ENCODE measurements at regions not wholly inside any gene's neighbourhood (a gene's known extent, or its start where the extent isn't known, plus 50 kb on each side); places are given as distances from the start of the nearest gene placed in this dataset.
A peak's percentile ranks its signal among the peaks of the same experiment; 100 is the strongest.
"Not testable (repeated sequence)": the region's sequence is repeated elsewhere in the genome, so short reads cannot be mapped to it uniquely, and the experiment has no call there.

DNA sequence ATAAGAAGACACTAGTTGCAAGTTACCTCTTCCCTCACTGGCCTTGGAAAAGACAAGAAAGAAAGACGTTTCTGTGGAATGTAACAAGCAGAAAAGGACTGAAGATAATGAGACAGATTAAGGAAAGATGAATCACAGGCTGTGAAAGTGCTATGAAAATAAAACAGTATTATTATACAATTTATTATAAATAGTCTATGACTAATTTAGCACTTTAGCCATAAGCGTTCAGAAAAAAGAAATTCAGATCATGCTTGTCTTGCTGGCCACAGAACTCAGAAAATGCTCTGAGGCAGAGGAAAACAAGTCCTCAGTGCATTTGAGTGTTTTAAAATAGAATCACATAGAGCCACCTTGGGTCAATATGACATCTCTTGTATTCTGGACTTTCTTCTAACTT lies 174.8 kb upstream of the NBPF9 start:
- ATAC-seq; H3K36me3 Mint-ChIP-seq; H3K27me3 Mint-ChIP-seq; H3K9me3 Mint-ChIP-seq; DNase-seq (ENCODE audit: low spot score); H3K27ac Mint-ChIP-seq; H3K4me3 Mint-ChIP-seq; H3K4me1 Mint-ChIP-seq (ENCODE audit: low read depth in 2 of 2): not testable (repeated sequence)

DNA sequence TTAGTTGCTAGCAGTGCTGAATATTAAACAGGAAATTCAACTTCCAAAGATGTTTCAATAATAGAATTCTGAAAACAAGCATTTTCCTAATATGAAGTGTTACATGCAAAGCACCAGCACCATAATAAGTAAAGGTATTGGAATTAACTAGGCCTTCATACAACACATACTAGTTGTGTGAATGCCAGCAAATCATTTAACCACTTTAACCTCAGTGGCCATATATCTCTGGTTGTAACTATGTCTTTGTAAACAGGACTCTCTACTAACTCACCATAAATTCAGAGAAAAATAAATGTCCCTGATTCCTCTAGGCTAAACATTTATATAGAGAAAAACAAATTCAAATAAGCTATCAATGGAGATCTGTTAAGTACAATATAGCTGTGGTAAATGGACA lies 175.7 kb upstream of the NBPF9 start:
- H3K36me3 Mint-ChIP-seq; H3K27me3 Mint-ChIP-seq; H3K27ac Mint-ChIP-seq; H3K4me3 Mint-ChIP-seq; H3K4me1 Mint-ChIP-seq (ENCODE audit: low read depth in 2 of 2); H3K9me3 Mint-ChIP-seq; ATAC-seq; DNase-seq (ENCODE audit: low spot score): not testable (repeated sequence)

DNA sequence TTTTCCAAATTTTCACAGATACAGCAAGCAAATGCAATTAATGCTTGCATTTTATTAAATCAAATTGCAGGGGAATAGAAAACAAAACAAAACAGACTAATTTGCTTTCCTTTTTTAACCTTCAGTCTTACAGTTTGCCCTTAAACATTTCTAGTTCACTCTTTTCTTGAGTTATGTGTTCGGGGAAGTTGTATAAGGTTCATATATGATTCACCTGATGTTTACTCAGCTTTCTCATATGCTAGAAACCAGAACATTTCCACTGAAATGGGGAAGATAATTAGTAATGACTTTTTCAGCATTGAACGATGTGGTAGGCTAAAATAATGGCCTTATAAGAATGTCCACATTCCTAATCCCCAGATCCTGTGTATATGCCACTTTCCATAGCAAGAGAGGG lies 176.2 kb upstream of the NBPF9 start:
- DNase-seq (ENCODE audit: low spot score); H3K9me3 Mint-ChIP-seq; H3K27ac Mint-ChIP-seq; ATAC-seq; H3K4me3 Mint-ChIP-seq; H3K27me3 Mint-ChIP-seq; H3K4me1 Mint-ChIP-seq (ENCODE audit: low read depth in 2 of 2); H3K36me3 Mint-ChIP-seq: not testable (repeated sequence)

DNA sequence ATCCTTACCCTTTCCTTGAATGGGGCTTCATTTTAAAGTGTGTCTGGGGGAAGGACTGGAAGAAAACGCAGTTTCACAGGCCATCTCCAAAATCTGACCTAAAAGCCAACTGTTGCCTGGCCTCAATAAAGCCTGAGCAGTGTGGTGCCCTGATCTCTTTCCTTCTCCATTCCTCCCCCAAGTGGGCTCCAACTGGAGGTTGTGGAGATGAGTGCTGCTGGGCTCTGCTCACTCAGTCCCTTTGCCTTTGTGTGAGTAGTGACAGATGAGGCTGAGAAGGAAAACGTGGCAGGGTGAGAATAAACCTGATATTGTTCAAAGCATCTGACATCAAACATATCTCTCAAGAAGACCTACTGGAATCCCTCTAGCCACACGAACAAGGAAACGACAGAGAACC lies 181.4 kb upstream of the NBPF9 start:
- H3K4me1 Mint-ChIP-seq (ENCODE audit: low read depth in 2 of 2); H3K27me3 Mint-ChIP-seq; H3K36me3 Mint-ChIP-seq; H3K27ac Mint-ChIP-seq; H3K9me3 Mint-ChIP-seq; DNase-seq (ENCODE audit: low spot score); H3K4me3 Mint-ChIP-seq; ATAC-seq: not testable (repeated sequence)

DNA sequence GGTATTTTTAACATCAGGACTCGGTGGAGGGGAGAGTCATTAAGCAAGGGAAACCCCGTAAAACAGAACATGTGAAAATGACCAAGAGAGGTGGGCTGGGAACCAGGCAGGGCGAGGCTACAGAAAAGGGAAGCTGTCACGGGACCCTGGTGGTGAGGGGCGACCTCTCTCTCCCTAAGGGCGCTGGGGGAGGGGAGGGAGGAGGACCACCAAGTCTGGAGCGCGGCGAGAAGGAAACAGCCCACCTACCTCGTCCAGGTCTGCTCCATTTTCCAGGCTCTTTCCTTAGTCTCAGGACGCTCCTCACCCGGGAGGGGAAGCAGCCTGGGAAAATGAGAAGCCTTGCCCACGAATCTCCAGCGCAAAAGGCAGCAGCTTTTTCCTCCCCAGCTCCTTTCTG lies 181.9 kb upstream of the NBPF9 start:
- H3K36me3 Mint-ChIP-seq; DNase-seq (ENCODE audit: low spot score); H3K4me1 Mint-ChIP-seq (ENCODE audit: low read depth in 2 of 2); H3K27ac Mint-ChIP-seq; H3K27me3 Mint-ChIP-seq; ATAC-seq; H3K9me3 Mint-ChIP-seq; H3K4me3 Mint-ChIP-seq: not testable (repeated sequence)

DNA sequence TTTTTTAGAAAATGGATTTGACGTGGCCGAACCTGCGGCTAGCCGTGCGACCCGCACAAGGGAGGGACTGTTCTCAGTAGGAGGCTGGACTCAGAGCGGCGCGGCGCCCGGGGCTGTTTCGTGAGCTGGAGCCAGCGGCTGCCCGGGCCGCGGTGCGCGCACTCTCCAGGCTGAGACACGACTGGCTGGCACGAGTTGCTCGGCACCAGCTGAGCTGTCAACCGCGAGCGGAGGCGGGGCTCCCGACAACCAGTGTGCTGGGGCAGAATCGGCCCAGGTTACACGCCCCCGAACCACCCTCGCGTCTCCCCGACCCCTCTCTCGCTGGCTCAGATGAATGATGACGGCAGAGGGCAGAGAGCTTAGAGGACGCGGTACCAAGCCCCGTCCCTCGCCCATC lies 182.3 kb upstream of the NBPF9 start:
- peak; percentile 37 for DNase-seq (ENCODE audit: low spot score)
- not testable (repeated sequence) for H3K27me3 Mint-ChIP-seq; H3K4me1 Mint-ChIP-seq (ENCODE audit: low read depth in 2 of 2); H3K9me3 Mint-ChIP-seq; H3K27ac Mint-ChIP-seq; H3K36me3 Mint-ChIP-seq
- peak; percentile 90 to 92 for ATAC-seq
- peak overlapping the region; percentile 76 for H3K4me3 Mint-ChIP-seq

DNA sequence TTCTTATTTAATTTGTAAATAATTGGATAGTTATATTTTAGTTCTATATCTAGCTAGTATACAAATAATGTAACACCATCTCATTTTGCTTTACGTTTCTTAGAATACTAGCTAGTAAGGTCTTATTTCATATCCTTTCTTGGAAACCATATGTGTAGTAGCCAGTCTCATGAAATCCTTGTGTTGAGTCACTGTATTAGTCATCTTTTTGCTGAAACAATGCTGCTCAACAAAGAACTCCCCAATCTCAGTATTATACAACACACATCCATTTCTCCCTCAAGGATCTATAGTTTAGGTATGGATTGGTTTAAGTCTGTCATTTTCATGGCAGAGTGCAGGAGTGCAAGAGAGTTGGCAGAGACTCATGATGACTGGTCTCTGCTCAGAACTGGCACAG lies 185.2 kb upstream of the NBPF9 start:
- ATAC-seq = peak; percentile 62 to 73

DNA sequence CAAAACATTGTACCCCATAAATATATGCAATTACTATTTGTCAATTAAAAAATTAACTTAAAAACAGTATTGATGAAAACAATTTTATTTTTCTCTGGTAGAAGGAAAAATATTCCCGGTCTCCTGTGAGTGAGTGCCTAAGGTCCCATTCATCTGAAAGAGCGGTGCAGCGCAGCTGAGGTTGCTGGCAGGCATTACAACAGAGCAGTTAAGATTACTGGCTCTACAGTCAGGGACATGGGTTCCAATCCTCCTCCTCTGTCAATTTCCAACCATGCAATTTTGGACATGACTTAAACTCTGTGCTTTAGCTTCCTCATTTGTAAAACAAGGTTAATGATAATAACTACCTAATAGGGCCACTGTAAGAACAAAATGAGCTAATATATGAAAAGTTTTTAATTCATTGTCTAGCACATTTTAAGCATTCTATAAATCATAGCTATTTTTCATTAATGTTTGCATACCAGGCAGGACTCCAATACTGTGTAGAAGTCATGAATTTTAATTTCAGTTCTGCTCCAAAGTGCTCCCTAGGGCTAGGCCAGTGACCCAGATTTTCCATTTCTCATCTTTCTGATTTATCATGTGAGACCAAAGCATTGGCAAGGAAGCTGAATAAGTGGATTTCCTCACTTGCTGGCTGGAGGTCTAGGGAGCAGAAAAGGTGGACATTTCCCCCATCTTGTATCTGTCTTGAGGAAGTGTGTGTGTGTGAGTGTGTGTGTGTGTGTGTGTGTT lies 174.2 kb upstream of the NBPF19 start:
- DNase-seq (ENCODE audit: low spot score); H3K36me3 Mint-ChIP-seq; H3K4me1 Mint-ChIP-seq (ENCODE audit: low read depth in 2 of 2); H3K27me3 Mint-ChIP-seq; H3K4me3 Mint-ChIP-seq; H3K9me3 Mint-ChIP-seq; H3K27ac Mint-ChIP-seq; ATAC-seq: not testable (repeated sequence)

More for the DNA sequence above, 185.2 kb upstream of the NBPF9 start:
- not testable (repeated sequence) for H3K4me1 Mint-ChIP-seq (ENCODE audit: low read depth in 2 of 2); H3K9me3 Mint-ChIP-seq; H3K27me3 Mint-ChIP-seq; H3K27ac Mint-ChIP-seq; H3K36me3 Mint-ChIP-seq; H3K4me3 Mint-ChIP-seq; DNase-seq (ENCODE audit: low spot score)

DNA sequence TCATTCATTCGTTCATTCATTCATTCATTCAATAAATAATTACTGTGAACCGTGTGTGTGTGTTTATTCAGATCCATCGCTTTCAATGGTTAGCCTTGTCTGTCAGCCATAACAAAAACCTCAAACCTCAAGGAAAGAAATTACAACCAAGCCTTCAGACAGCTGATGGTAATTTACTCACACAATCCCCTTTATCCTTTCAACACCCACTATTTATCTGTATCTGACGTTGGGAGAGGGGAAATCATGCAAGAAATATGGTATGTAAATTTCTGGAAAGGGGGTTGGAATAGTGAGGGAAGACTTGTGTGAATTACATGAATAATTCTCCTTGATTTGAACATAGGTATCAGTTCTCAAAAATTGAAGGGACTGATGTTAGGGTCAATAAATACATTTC lies 173.6 kb upstream of the NBPF19 start:
- H3K27ac Mint-ChIP-seq; H3K4me3 Mint-ChIP-seq; H3K27me3 Mint-ChIP-seq; DNase-seq (ENCODE audit: low spot score); H3K4me1 Mint-ChIP-seq (ENCODE audit: low read depth in 2 of 2); ATAC-seq; H3K9me3 Mint-ChIP-seq; H3K36me3 Mint-ChIP-seq: not testable (repeated sequence)

DNA sequence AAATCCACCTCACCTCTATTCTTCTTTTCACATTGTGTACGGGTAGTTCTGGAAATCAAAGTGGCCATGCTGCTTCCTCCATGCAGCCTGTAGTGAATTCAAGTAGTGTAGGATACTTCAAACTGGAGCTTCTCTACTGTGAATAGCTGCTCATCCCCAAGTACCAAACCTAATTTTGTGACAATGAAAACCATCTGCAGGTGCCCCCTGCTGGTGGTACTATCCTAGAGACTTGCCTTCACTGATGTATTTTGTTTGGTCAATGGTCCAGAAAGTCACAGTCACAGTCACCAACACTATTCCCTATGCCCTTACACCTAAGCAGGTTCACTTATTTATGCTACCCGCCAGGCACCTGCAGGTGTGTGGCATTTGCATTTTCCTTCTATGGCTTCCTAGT lies 170.0 kb upstream of the NBPF19 start:
- not testable (repeated sequence) for H3K9me3 Mint-ChIP-seq; DNase-seq (ENCODE audit: low spot score); H3K4me3 Mint-ChIP-seq; H3K27me3 Mint-ChIP-seq; H3K27ac Mint-ChIP-seq; H3K4me1 Mint-ChIP-seq (ENCODE audit: low read depth in 2 of 2); H3K36me3 Mint-ChIP-seq
- peak in 1 of 2 donors; percentile 24 for ATAC-seq

DNA sequence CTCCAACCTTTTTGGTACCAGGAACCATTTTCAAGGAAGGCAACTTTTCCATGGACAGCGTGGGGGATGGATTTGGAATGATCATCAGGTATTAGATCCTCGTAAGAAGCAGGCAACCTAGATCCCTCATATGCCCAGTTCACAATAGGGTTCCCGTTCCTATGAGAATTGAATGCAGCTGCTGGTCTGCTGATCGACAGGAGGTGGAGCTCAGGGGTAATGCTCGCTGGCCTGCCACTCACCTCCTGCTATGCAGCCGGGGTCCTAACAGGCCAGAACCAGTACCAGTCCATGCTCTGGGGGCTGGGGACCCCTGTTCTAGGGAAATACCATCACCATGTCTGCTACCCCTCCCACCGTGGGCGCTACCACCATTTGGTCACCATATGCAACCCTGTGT lies 167.2 kb upstream of the NBPF19 start:
- not testable (repeated sequence) for H3K4me1 Mint-ChIP-seq (ENCODE audit: low read depth in 2 of 2); H3K27me3 Mint-ChIP-seq; DNase-seq (ENCODE audit: low spot score); H3K36me3 Mint-ChIP-seq; H3K27ac Mint-ChIP-seq; H3K9me3 Mint-ChIP-seq; ATAC-seq; H3K4me3 Mint-ChIP-seq

DNA sequence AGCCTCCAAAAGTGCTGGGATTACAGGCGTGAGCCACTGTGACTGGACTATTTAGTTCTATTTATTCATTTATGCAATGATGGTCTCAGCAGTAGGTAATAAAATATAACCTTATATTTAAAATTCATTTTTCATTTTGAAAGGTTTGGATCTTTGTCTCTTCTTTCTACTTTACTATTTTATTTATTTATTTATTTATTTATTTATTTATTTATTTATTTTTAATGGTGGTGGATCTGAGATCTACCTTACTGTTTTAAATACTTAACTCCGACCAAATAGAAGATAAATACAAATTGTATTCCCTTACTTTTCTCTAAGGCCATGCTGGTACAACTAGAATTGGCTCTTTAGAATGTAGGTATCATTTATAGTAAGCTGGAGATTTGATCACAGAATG lies 159.9 kb upstream of the NBPF19 start:
- not testable (repeated sequence) for H3K27ac Mint-ChIP-seq; ATAC-seq; H3K27me3 Mint-ChIP-seq; DNase-seq (ENCODE audit: low spot score); H3K36me3 Mint-ChIP-seq; H3K4me1 Mint-ChIP-seq (ENCODE audit: low read depth in 2 of 2); H3K9me3 Mint-ChIP-seq; H3K4me3 Mint-ChIP-seq

DNA sequence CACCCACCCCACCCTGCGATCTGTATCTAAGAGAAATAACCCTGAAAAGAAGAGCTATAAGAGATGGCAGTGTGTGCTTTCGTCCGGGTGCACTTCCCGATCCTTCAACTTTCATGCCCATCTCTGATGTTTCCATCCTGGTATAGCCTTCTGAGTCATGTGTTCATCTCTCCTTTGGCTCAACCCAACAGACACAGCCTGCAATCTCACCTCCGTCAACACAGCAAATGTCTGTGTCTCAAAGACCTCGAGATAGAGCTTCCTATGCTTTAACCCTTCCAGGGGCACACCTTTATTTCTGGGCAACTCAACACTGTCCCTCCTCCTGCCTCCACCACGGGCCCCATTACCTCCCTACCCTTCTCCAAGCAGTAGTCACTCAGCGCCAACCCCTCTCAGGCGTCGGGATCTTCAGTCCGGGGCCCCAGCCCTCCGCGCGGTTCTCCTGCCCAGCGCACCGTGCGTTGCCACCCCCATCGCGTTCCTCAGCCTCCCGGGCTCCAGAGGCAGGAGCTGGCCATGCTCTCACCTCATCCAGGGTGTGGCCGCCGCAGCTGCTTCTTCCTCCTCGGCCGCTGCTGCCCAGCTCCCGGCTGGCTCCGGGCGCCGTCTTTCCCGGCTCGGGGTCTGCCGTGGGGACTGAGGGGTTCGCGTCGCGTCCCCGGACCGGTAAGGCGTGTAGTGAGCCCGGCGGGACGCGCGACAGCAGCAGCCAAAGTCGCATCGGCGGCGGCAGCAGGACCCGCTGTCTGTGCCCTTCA lies 153.7 kb upstream of the NBPF19 start:
- DNase-seq (ENCODE audit: low spot score); H3K4me3 Mint-ChIP-seq; H3K27me3 Mint-ChIP-seq; H3K9me3 Mint-ChIP-seq; ATAC-seq; H3K4me1 Mint-ChIP-seq (ENCODE audit: low read depth in 2 of 2); H3K36me3 Mint-ChIP-seq; H3K27ac Mint-ChIP-seq: not testable (repeated sequence)

DNA sequence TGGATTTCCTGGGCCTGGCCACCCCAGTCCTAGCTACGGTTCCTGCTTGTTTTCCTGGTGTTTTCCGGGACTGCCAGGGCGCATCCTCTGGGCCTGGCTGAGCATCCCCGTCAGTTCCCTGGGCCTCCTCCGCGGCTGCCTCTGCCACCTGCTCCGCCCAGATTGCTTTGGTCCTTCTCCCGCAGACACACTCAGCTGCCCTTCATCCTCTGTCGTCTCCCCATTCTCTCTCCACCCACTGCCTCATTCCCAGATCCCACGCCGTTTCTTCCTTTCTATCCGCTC lies 153.2 kb upstream of the NBPF19 start:
- DNase-seq (ENCODE audit: low spot score); H3K27me3 Mint-ChIP-seq; H3K9me3 Mint-ChIP-seq; ATAC-seq; H3K4me1 Mint-ChIP-seq (ENCODE audit: low read depth in 2 of 2); H3K4me3 Mint-ChIP-seq; H3K36me3 Mint-ChIP-seq; H3K27ac Mint-ChIP-seq: not testable (repeated sequence)

DNA sequence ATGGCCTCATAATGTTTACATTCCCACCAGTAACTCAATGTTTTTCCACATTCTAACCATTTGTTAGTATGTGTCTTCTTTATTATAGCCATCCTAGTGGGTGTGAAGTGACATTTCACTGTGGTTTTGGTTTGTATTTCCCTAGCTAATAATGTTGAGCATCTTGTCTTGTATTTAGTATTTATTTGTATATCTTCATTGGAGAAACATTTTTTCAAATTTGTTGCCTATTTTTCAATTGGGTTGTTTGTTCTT lies 144.8 kb upstream of the NBPF19 start:
- H3K27ac Mint-ChIP-seq; H3K36me3 Mint-ChIP-seq; H3K27me3 Mint-ChIP-seq; DNase-seq (ENCODE audit: low spot score); H3K4me3 Mint-ChIP-seq; ATAC-seq; H3K9me3 Mint-ChIP-seq; H3K4me1 Mint-ChIP-seq (ENCODE audit: low read depth in 2 of 2): not testable (repeated sequence)

All from natural killer cell treated with Interleukin-12 subunit alpha and Interleukin-12 subunit beta and Interleukin-15 and Interleukin-18, amount 100 ng/mL, for 72 hours (primary cell).